GM23248 (cell line): ENCODE measurements at regions not wholly inside any gene's neighbourhood (a gene's known extent, or its start where the extent isn't known, plus 50 kb on each side); places are given as distances from the start of the nearest gene placed in this dataset.
A peak's percentile ranks its signal among the peaks of the same experiment; 100 is the strongest.
"Not testable (repeated sequence)": the region's sequence is repeated elsewhere in the genome, so short reads cannot be mapped to it uniquely, and the experiment has no call there.

Source experiments
- DNase-seq: peaks from one replicate; pipeline ENCODE4 v3.0.0-alpha.2; 2015
- H2AFZ ChIP-seq: fragments of 200-600 bp; sonication (generic); 2 replicates; pipeline ENCODE4 v1.6.1; 2016; ENCODE audit warnings: antibody characterized with exemption
- H3F3A ChIP-seq: fragments of 200-600 bp; sonication (generic); 2 replicates; pipeline ENCODE4 v1.6.1; 2016; ENCODE audit warnings: mild to moderate bottlenecking, antibody characterized with exemption, mixed run types; ENCODE audit not compliant: insufficient read depth
- H3K27ac ChIP-seq: fragments of 200-600 bp; sonication (generic); 2 replicates; pipeline ENCODE4 v1.5.1; 2016; ENCODE audit warnings: mild to moderate bottlenecking
- H3K27me3 ChIP-seq: fragments of 200-600 bp; sonication (generic); replicated peaks from 2 replicates; pipeline ENCODE4 v1.6.1; 2016; ENCODE audit warnings: mild to moderate bottlenecking; ENCODE audit not compliant: insufficient read depth
- H3K36me3 ChIP-seq: fragments of 200-600 bp; sonication (generic); 2 replicates; pipeline ENCODE4 v1.6.1; 2016; ENCODE audit warnings: low read depth, mild to moderate bottlenecking
- H3K4me1 ChIP-seq: fragments of 200-600 bp; sonication (generic); 2 replicates; pipeline ENCODE4 v1.6.1; 2016; ENCODE audit warnings: mild to moderate bottlenecking; ENCODE audit not compliant: insufficient read depth
- H3K4me2 ChIP-seq: fragments of 200-600 bp; sonication (generic); one replicate; pipeline ENCODE4 v1.6.1; 2016; ENCODE audit warnings: mild to moderate bottlenecking; ENCODE audit not compliant: unreplicated experiment
- H3K4me3 ChIP-seq: fragments of 200-600 bp; sonication (generic); 2 replicates; pipeline ENCODE4 v1.5.1; 2016; ENCODE audit warnings: mild to moderate bottlenecking
- H3K79me2 ChIP-seq: fragments of 200-600 bp; sonication (generic); 2 replicates; pipeline ENCODE4 v1.6.1; 2016; ENCODE audit warnings: mild to moderate bottlenecking; ENCODE audit not compliant: insufficient read depth
- H3K9ac ChIP-seq: fragments of 200-600 bp; sonication (generic); 2 replicates; pipeline ENCODE4 v1.6.1; 2016; ENCODE audit warnings: mild to moderate bottlenecking
- H3K9me2 ChIP-seq: fragments of 200-600 bp; sonication (generic); 2 replicates; pipeline ENCODE4 v1.6.1; 2016; ENCODE audit warnings: mixed run types, mild to moderate bottlenecking, moderate library complexity; ENCODE audit not compliant: insufficient read depth
- H3K9me3 ChIP-seq: fragments of 200-600 bp; sonication (generic); one replicate; pipeline ENCODE4 v1.6.1; 2017; ENCODE audit warnings: low read depth
- H4K20me1 ChIP-seq: fragments of 200-600 bp; sonication (generic); 2 replicates; pipeline ENCODE4 v1.6.0; 2016; ENCODE audit not compliant: insufficient read depth
- EZH2 ChIP-seq: fragments of 200-600 bp; sonication (generic); IDR thresholded peaks from 2 replicates; pipeline ENCODE4 v1.6.1; 2018; ENCODE audit warnings: antibody characterized with exemption, mild to moderate bottlenecking; ENCODE audit not compliant: insufficient read depth, poor library complexity, severe bottlenecking
- EZH2phosphoT487 ChIP-seq: fragments of 200-600 bp; sonication (generic); IDR thresholded peaks from 2 replicates; pipeline ENCODE4 v1.6.1; 2018; ENCODE audit warnings: antibody characterized with exemption, moderate library complexity, mild to moderate bottlenecking, low read depth; ENCODE audit not compliant: insufficient read depth
- WGBS, 2 experiments: methylation state at CpG; one replicate each; pipeline ENCODE4 v1.1.6; 2015 to 2017; ENCODE audit warnings: low lambda C conversion rate in 2 of 2, low coverage in 1 of 2; ENCODE audit errors: missing lambda C conversion rate in 2 of 2; 5-methylcytosine and 5-hydroxymethylcytosine counted together
- in situ Hi-C: fragments of 300-500 bp; cut with MboI; formaldehyde crosslinking; loops from 2 replicates; pipeline ENCODE4 v1.15.0; 2020

DNA sequence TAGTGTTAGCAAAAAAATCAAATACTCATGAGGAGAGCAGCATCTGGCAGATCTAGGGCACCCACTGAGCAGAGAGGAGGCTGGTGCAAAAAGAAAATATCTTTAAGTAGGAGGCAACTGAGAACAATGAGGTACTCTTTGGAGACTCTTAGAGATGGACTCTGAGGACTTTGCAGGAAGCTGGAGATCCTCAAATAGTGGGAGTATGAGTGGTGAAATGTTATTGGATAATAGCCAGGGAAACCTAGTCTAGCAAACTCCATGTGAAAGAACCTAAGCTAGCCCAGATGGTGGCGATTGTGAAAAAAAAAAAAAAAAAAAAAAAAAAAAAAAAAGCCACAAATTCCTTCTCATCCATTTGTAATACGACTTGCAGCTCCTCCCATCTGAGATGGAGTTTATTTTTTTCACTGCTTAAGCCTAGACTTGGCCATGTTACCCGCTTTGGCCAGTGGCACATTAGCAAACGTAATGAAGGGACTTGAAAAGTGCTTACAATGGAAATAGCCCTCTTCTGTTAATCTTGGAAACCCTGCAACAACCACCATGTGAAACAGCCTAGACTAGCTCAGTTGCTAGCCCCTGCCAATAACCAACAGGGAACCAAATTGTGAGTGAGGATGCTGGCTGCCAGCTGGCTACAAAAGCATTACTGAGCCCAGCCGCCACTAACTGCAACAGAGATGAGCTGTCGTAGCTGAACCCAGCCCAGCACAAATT lies 476.2 kb downstream of the KLF12 start:
- H3K9ac ChIP-seq: no peak overlapping the region
- peak; percentile 18 for DNase-seq
- no peaks in the 10 kb centered on the region for H3K27me3 ChIP-seq
- no peak overlapping the region for H2AFZ ChIP-seq
- no peaks in the 10 kb centered on the region for H3K36me3 ChIP-seq
- no peaks in the 10 kb centered on the region for H3F3A ChIP-seq
- in situ Hi-C loops: no loop called here
- no peak overlapping the region for H3K27ac ChIP-seq
- no peak overlapping the region for H3K4me3 ChIP-seq
- H3K9me3 ChIP-seq: no peaks in the 10 kb centered on the region
- no peaks in the 10 kb centered on the region for H3K79me2 ChIP-seq
- no peaks in the 10 kb centered on the region for H3K9me2 ChIP-seq
- no peak overlapping the region for H3K4me2 ChIP-seq
- H3K4me1 ChIP-seq: no peaks in the 10 kb centered on the region
- TF ChIP-seq EZH2: no peak
- H4K20me1 ChIP-seq: no peaks in the 10 kb centered on the region
- WGBS, 2 experiments: 5 to 8% methylated on average over 6 of the region's 6 CpGs

DNA sequence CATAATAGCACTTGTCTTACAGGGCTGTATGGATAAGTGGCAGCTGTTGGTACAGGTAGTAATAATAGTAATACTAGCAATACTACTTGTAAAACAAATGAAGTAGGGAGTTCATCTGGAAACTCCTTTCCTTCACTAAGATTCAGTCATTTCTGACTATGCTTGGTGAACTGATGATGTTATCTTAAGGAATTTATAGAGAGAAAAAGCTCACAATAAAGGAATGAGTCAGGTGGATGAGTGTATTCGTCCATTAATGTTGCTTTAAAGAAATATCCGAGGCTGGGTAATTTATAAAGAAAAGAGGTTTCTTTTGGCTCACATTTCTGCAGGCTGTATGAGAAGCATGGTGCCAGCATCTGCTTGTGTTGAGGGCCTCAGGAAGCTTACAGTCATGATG lies 477.3 kb downstream of the KLF12 start:
- Histone ChIP-seq H3K4me2 (no peak overlapping the region), H3K36me3 (no peaks in the 10 kb centered on the region), H4K20me1 (no peaks in the 10 kb centered on the region), H3K27ac (no peak overlapping the region), H3K4me1 (no peaks in the 10 kb centered on the region), H3K9ac (no peak overlapping the region), H3K9me3 (no peaks in the 10 kb centered on the region), H3K79me2 (no peaks in the 10 kb centered on the region), H3K27me3 (no peaks in the 10 kb centered on the region), H3K9me2 (no peaks in the 10 kb centered on the region), H3K4me3 (no peak overlapping the region), H2AFZ (no peak overlapping the region), H3F3A (no peaks in the 10 kb centered on the region)
- DNase-seq: peak; percentile 52
- 28 to 43% methylated on average over 2 of the region's 2 CpGs for WGBS, 2 experiments
- TF ChIP-seq EZH2 (no peak), EZH2phosphoT487 (no peak)
- in situ Hi-C loops: no loop called here

DNA sequence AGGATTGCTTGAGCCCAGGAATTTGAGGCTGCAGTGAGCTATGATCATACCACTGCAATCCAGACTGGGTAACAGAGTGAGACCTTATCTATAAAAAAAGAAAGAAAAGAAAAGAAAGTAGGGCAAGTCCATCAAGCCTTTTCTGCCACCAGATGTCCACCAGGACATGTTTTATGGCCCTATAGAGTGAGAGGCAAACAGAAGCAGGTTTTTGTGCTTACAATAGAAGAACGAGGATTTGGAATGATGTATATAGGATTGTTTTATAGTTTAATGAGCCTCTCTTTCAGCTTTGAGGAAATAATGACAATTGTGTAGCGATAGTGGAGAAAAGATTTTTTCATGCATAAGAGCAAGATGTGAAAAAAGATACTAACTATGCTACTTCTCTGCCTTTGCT lies 480.5 kb downstream of the KLF12 start:
- Histone ChIP-seq H3K27ac (no peak overlapping the region), H3F3A (no peaks in the 10 kb centered on the region), H2AFZ (no peak overlapping the region), H3K27me3 (no peaks in the 10 kb centered on the region), H4K20me1 (no peaks in the 10 kb centered on the region), H3K4me2 (no peak overlapping the region), H3K79me2 (no peaks in the 10 kb centered on the region), H3K9ac (no peak overlapping the region), H3K9me2 (no peaks in the 10 kb centered on the region), H3K4me3 (no peak overlapping the region), H3K4me1 (no peaks in the 10 kb centered on the region), H3K36me3 (no peaks in the 10 kb centered on the region), H3K9me3 (no peaks in the 10 kb centered on the region)
- DNase-seq: no peak
- no peak for TF ChIP-seq EZH2
- no peak for TF ChIP-seq EZH2phosphoT487
- 36 to 41% methylated on average over 2 of the region's 2 CpGs for WGBS, 2 experiments
- in situ Hi-C loops: no loop called here

DNA sequence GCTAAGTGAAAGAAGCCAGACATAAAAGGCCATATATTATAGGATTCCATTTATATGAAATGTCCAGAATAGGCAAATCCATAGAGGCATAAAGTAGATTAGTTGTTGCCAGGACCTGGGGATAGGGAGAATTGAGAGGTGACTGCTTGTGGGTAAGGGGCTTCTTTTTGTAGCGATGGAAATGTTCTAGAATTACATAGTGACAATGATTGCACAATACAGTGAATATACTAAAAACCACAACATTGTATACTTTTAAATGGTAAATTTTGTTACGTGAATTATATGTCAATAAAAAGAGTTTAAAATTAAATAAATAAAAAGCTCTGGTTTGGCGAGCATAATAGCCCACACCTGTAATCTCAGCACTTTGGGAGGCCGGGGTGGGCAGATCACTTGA lies 486.8 kb downstream of the KLF12 start:
- H3K4me2 ChIP-seq: no peak overlapping the region
- no peak for TF ChIP-seq EZH2phosphoT487
- TF ChIP-seq EZH2: no peak

DNA sequence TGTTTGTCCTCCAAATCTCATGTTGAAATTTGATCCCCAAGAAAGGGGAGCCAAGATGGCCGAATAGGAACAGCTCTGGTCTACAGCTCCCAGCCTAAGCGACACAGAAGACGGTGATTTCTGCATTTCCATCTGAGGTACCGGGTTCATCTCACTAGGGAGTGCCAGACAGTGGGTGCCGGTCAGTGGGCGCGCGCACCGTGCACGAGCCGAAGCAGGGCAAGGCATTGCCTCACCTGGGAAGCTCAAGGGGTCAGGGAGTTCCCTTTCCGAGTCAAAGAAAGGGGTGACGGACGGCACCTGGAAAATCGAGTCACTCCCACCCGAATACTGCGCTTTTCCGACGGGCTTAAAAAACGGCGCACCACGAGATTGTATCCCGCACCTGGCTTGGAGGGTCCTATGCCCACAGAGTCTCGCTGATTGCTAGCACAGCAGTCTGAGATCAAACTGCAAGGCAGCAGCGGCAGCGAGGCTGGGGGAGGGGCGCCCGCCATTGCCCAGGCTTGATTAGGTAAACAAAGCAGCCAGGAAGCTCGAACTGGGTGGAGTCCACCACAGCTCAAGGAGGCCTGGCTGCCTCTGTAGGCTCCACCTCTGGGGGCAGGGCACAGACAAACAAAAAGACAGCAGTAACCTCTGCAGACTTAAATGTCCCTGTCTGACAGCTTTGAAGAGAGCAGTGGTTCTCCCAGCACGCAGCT lies 493.6 kb downstream of the KLF12 start:
- H3K9ac ChIP-seq, H4K20me1 ChIP-seq, H3K79me2 ChIP-seq, DNase-seq, H3K4me2 ChIP-seq, H3K4me3 ChIP-seq, H3K9me3 ChIP-seq, H3K27ac ChIP-seq, H3K27me3 ChIP-seq, H3K4me1 ChIP-seq, H3F3A ChIP-seq, H3K36me3 ChIP-seq, H2AFZ ChIP-seq, in situ Hi-C loops, H3K9me2 ChIP-seq: not testable (repeated sequence)
- 68 to 73% methylated on average over 28 to 29 of the region's 30 CpGs for WGBS, 2 experiments

More for the DNA sequence above, 486.8 kb downstream of the KLF12 start:
- no peaks in the 10 kb centered on the region for H3K4me1 ChIP-seq
- H3K27me3 ChIP-seq: no peaks in the 10 kb centered on the region
- no peak overlapping the region for H2AFZ ChIP-seq
- H3K9me2 ChIP-seq: no peaks in the 10 kb centered on the region
- H3K4me3 ChIP-seq: no peak overlapping the region
- WGBS, 2 experiments: 49 to 57% methylated on average over 4 of the region's 4 CpGs
- in situ Hi-C loops: no loop called here
- DNase-seq: no peak
- H3K79me2 ChIP-seq: no peaks in the 10 kb centered on the region
- H3K36me3 ChIP-seq: no peaks in the 10 kb centered on the region
- no peak overlapping the region for H3K27ac ChIP-seq
- H3K9ac ChIP-seq: no peak overlapping the region
- no peaks in the 10 kb centered on the region for H3F3A ChIP-seq
- no peaks in the 10 kb centered on the region for H3K9me3 ChIP-seq
- no peaks in the 10 kb centered on the region for H4K20me1 ChIP-seq
